Tibial nerve (tissue), 3 donors: ENCODE measurements at regions not wholly inside any gene's neighbourhood (a gene's known extent, or its start where the extent isn't known, plus 50 kb on each side); places are given as distances from the start of the nearest gene placed in this dataset.

Source experiments
- POLR2A ChIP-seq, 2 donors: fragments of 450-650 bp; IDR thresholded peaks; one replicate each; pipeline ENCODE4 v1.6.1; 2017; ENCODE audit warnings: antibody characterized with exemption in 2 of 2, mild to moderate bottlenecking in 2 of 2, moderate library complexity in 2 of 2
- TF ChIP-seq, protein P1 (sequence below), 5 experiments: fragments of 200-600 bp in 3 of 5; fragments of 450-650 bp in 2 of 5; sonication (generic) in 3 of 5; IDR thresholded peaks; one replicate each; pipeline ENCODE4 v1.5.1; 2016 to 2019; ENCODE audit warnings: antibody characterized with exemption in 5 of 5, mild to moderate bottlenecking in 3 of 5, moderate library complexity in 2 of 5

DNA sequence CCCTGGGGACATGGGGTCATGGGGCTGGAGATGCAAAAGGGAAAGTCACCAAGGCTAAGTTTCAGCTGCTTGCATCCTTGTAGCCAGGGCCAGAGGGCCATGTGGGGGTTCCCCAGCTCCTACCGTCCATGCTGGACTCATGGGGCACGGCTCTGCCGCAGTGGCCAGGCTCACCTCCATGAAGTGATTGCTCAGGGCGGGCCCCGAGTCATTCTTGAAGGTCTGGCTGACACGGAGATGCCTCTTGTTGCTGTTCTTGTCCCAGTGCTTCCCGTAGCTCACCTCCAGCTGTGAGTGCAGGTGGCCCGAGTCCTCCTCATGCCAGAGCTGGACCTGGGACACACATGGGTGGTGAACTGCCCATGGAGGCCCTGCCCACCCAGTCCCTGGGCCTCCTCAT is 114.5 kb downstream of the RMI2 start:
- TF ChIP-seq, protein P1, sequence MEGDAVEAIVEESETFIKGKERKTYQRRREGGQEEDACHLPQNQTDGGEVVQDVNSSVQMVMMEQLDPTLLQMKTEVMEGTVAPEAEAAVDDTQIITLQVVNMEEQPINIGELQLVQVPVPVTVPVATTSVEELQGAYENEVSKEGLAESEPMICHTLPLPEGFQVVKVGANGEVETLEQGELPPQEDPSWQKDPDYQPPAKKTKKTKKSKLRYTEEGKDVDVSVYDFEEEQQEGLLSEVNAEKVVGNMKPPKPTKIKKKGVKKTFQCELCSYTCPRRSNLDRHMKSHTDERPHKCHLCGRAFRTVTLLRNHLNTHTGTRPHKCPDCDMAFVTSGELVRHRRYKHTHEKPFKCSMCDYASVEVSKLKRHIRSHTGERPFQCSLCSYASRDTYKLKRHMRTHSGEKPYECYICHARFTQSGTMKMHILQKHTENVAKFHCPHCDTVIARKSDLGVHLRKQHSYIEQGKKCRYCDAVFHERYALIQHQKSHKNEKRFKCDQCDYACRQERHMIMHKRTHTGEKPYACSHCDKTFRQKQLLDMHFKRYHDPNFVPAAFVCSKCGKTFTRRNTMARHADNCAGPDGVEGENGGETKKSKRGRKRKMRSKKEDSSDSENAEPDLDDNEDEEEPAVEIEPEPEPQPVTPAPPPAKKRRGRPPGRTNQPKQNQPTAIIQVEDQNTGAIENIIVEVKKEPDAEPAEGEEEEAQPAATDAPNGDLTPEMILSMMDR (IDR thresholded peaks at IDR 0.05) = no peak
- TF ChIP-seq POLR2A (IDR thresholded peaks at IDR 0.05) = no peak
